ENCODE measurements at regions not wholly inside any gene's neighbourhood (a gene's known extent, or its start where the extent isn't known, plus 50 kb on each side); places are given as distances from the start of the nearest gene placed in this dataset.

DNA sequence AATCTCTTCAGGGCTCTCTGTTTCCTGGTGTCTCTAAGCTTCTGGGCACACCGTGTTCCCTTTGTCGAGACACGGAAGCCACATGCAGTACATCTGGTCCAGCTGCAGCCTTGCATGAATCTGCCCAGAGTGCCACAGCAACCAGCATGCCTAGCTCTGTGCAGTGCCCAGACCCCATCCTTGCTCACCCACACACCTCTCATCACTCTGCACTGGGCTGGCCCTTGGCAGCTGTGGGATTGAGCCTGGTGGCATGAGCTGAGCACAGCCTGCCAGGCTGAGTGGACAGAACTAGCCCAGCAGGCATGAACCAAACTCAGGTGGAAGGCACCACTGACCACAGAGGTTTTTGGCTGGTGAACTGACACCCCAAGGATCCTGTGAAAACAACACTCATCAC, 279.9 kb downstream of the ATXN7L3B start:
- no peak for DNase-seq

DNA sequence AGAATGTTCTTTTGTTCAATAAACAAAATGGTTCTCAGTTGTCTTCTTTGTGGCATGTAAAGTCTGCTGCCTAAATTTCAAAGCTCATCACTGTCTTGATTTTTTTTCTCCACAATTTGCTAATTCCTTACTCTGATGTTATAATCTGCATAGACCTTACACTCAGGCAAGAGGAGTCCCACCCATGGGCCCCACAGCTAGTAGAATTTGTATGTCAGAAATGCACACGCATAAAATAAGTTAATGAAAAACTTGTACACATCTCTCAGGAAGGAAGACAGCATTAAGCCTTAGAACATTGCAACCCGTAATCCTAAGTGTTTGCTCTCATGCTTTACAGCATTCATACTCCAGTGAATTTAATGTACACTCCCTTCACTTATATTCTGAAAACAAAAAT, 280.8 kb downstream of the ATXN7L3B start:
- no peak for DNase-seq

DNA sequence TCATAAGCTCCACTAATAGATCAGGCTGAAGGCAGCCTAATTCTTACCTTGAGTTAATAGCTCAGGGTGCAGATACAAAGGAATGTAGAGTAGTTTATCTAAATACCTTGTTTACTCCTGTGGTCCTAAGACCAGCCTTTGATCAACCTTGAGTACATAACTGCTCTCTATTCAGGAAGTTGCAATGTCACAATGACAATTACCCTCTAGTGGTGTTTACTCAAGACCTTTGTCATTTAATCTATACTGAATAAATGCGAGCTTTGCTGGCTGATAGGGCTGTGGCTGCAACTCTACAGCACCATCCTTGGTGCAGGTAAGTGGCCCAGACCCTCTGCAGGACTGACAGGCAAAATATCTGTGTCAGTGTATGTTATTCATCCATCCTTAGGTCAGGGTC, 282.7 kb downstream of the ATXN7L3B start:
- DNase-seq, result no peak

- DNase-seq, result no peak
These were observed 298.9 kb downstream of the ATXN7L3B start for GRCh38 chr12:74836567-74836966.

- no peak for DNase-seq
These were observed 308.5 kb downstream of the ATXN7L3B start for GRCh38 chr12:74846116-74846515.

DNA sequence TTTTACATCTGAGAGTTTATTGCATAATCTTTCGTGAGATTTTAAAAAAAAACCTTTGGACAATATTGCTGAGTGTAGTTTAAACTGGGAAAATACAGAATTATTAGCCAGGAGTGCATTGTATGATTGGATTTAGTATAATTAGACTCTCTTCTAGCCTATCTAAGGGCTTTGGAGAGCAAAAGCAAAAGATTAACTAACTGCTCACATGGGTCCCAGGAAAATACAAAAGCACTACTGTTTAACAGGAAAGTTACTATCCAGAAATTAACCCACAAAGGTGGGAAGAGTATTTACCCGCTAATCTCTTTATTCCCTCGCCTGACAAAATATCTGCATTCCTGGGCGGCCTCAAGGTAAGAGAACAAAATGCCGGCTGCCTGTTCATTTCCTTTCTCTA, 309.5 kb downstream of the ATXN7L3B start:
- no peak for DNase-seq

DNA sequence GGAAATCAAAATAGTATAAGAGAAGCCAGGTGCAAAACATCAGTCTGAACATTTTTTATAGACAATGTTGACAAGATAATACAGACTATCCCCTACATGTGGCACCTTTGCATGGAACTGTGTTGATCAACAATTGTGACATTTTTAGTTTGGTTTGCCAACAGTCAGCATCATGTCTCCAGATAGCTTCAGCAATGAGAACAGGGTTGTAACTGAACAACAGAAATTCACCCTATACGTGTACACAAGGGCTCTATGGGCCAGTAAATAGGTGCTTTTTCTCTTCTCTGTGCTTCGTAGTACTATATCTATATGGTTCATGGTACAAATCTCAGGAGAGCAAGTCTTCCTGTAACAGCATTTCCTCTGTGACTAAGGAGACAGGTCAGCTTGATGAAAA, 310.4 kb downstream of the ATXN7L3B start:
- no peak for DNase-seq

- no peak for DNase-seq
These were observed 312.2 kb downstream of the ATXN7L3B start for GRCh38 chr12:74849801-74850200.

DNA sequence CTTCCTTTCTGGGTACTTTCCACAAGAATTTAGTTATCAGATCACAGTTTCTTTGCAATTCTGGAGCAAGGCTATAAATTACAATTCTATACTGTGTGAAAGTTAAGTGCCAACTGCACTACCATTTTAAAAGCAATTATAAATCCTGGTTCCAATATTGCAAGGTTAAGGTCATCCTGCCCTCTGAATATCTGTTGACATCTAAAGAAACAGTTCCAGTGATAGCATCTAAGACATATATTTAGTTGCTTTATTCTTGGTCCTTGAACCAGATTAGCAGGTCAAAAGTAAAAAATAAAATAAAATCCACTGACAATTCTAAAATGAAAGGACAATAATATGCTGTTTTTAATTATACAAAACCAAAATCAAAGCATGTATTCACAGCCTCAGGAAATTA, 334.2 kb downstream of the ATXN7L3B start:
- no peak for DNase-seq

GRCh38 chr12:74885775-74886174, 323.9 kb downstream of the KCNC2 start:
- DNase-seq, result no peak

DNA sequence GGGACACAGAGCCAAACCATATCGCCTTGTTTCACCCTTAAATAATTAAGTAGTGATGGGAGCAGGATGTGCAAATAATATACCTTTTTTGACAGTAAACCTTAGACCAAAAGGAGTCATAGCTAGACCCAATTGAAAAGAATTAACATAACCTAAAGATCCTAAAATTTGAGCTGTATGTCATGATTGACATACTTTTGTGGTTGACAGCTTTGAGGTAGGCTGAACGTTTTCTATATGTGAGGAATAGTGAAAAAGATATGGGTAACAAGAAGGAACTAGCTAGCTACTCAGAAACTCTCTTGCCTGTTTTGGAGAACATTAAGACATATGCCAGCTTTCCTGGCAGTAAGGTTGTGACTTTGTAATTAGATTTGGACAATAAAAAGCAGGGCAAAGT, 320.6 kb downstream of the KCNC2 start:
- no peak for DNase-seq

DNA sequence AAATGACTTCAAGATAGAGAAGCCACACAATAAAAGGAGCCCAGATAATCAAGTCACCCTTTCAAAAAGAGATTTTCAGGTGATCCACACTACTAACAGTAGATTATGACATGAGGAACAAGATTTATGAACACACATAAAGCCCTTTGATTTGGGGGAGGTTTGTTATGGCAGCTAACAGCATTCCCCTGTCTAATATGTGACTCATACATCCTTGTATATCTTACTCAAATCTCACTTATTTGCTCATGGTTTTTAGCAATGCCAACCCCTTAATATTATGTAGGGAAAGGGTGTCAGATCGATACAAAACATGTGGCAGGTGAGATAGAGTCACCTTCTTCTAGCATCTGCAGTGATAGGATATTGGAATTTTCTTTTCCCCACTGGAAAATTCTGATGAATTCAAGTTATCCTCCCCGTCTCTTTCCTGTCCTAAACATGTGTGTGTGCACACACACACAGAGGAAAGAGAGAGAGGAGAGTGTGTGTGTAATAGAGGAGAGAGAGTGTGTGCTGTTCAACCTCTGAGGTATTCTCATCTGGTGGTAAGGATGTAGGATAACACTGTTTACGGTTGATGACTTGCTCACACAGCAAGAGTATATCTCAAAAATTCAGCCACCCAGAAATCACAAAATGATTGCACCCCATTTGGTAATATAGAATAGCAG, 319.9 kb downstream of the KCNC2 start:
- no peak for DNase-seq

DNA sequence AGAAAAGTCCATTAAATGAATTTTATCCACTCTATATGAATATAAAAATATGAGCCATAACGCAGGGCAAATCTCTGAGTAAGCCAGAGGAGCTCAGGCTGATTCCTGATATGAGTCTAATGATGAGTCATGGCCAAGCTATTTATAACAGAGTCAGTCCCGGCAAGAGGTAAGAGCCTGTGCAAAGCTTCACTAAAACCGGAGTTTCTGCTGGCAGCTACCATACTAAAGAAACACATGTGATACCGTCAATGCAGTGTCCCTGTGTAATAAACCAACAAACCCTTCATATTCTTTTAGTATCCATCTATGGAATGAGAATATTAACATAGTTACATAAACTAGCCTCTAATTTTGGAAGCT, 319.4 kb downstream of the KCNC2 start:
- DNase-seq, result no peak

DNA sequence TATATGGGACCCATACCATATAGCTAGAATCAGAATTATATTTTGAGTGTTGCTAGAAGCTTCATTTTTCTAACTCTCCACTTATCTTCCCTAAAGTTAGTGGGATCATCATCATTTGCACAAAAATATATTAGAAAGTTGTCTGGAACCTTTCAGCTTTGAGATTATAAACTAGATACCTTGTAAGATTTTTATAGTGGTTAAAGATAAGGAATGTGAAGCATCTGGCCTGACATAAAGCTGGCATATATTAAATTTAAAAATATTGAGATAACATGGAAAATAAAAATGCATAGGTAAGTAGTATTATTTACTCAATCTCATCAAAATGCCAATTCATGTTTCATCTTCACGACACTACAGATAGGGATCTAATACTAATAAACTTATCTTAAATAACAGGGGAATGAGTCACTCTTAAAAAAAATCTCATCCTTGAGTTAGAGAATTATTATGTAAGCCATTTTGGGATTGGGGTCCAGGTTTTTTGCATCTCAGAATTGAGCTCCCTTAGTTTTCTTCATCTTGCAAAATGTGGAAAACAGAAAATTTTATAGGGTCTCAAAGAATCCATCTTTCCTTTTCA, 318.5 kb downstream of the KCNC2 start:
- no peak for DNase-seq

GRCh38 chr12:74892057-74892633, 317.5 kb downstream of the KCNC2 start:
- no peak for DNase-seq

DNA sequence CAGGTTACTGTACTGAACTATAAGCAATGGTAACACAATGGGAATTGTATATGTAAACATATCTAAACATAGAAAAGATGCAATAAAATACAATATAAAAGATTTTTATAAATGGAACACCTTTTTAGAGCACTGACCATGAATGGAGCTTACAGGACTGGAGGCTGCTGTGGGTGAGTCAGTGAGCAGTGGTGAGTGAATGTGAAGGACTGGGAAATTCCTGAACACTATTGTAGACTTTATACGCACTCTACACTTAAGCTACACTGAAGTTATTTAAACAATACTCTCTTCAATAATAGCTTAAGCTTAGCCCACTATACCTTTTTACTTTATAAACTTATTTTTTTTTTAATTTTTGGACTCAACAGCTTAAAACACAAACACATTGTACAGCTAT, 313.5 kb downstream of the KCNC2 start:
- no peak for DNase-seq

- DNase-seq, result no peak
These were observed 312.0 kb downstream of the KCNC2 start for GRCh38 chr12:74897425-74898211.

DNA sequence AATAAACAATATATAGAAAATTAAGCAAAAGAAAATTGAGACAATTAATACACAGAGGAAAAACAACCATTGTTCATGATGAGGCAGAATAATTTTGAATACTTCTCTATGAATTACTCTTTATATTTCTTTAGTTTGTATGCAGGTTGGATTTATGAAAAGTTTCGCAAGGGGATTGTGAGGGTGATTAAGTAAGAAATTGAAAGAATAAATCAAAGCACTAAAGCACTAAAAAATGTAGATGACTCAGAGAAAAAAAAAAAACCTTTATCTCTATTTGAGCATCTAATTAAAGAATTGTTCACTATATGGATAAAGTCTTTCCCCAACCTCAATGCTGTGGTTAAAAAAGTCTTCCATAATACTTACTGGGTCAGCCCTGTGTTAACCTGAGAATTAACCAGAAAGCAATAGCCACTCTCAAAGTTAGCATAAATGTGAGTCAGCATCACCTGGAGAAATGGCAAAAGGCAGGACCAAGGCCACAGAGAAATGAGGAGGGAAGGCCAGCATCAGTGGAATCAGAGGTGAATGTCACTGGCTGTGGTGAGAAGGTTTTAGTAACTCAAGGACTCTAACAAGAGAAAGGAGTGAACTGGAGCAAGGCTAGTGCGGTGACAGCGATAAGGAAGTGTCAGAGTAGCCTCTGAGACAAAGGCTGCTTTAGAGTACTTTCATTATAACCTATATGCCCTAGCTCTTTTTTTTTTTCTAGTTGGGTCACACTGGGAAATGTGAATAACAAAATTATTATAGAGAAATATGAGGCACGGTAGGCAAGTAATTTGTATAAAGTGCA, 310.4 kb downstream of the KCNC2 start:
- no peak for DNase-seq

- DNase-seq, result no peak
These were observed 309.4 kb downstream of the KCNC2 start for GRCh38 chr12:74900232-74900631.

DNA sequence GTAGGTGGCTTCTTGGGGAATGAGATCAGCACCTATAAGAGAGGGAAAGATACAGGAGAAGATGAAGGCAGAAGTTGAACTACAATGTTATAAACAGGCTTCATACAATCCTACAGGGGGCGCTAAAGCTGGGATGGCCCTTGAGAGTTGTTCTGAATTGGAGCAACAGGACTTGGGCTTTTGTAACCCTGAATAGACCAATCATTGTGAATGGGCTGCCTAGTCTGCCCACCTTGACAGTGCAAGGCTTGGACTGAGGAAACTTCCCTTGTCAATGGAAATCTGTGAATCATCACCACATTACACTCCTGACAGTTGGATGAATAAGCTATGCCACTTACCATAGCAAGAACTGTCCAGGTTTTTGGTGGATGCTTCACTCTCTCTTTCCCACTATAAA, 306.1 kb downstream of the KCNC2 start:
- no peak for DNase-seq

DNA sequence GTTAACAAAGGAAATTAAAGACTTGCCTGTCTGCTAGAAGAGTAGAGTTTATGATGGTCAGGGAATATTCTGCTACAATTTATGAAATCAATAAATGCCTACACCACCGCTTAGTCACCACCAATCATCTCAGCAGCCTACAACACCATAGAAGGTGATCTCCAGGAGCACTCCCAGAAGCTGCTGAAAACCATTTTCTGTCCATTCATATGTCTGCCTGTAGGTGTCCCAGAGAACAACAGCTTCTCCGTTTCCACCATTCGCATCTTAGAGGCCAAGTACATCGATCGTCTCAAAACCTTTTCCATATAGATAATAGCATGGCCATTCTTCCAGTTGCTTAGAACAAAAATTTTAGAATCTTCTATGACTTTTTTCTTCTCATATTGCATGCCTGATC, 303.4 kb downstream of the KCNC2 start:
- DNase-seq, result no peak

DNA sequence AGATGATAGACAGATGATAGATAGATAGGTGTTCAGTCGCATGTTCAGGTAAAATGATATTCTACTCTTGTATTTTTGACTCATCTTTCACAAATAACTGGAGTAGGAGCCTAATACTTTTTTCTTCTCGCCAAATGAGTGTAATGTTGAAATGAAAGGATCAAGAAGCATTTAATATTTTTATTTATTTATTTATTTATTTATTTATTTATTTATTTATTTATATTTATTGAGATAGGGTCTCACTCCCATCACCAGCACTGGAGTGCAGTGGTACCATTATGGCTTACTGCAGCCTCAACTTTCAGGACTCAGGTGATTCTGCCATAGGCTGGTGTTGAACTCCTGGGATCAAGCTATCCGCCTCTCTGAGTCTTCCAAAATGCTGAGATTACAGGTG, 298.8 kb downstream of the KCNC2 start:
- DNase-seq, result no peak

DNA sequence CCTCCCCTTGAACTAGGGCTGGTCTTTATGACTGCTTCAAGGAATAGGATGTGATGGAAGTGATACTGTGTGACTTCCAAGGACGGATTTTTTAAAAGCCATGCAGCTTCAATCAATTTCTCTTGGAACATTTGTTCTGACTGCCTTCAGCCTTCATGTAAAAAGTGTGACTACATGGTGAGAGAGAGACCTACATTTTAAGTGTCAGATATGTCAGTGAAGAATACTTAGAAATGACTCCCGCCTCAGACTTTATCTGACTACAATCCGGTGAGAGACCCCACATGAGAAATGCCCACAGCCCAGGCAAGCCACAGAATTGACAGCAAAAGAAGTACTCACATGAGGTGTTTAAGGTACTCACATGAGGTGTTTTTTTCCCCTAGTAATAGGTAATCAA, 295.3 kb downstream of the KCNC2 start:
- no peak for DNase-seq

Measured in NCI-H748 treated with DMSO at 0.1 percent for 48 hours (cell line).